GM21786 (cell line): ENCODE measurements at regions not wholly inside any gene's neighbourhood (a gene's known extent, or its start where the extent isn't known, plus 50 kb on each side); places are given as distances from the start of the nearest gene placed in this dataset.

Experiments used
- ATAC-seq: cut with Tn5 transposase; IDR thresholded peaks from one replicate; pipeline ENCODE4 v1.9.1; 2021; ENCODE audit not compliant: unreplicated experiment

DNA sequence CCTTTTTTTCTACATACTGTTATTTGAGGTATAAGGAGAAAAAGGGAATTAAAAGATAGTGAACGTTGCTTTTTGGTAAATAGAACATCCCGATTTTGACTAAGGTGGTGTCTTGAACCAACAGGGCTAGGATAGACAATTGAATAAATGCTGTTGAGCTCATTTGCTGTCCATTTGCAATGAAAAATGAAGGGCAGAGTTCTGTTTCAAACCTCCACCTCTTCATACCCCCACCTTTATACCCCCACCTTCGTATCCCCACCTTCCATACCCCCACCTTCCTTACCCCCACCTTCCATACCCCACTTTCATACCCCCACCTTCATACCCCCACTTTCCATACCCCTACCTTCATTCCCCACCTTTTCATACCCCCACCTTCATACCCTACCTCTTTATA is 93.4 kb upstream of the NAA20 start:
- no peak for ATAC-seq

DNA sequence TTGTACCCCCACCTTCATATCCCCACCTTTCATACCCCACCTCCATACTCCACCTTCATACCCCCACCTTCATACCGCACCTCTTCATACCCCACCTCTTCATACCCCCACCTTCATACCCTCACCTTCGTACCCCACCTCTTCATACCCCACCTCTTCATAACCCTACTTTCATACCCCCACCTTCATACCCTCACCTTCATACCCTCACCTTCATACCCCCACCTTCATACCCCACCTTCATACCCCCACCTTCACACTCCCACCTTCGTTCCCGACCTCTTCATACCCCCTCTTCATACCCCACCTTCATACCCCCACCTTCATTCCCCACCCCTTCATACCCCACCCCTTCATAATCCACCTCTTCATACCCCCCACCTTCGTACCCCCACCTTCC is 92.9 kb upstream of the NAA20 start:
- ATAC-seq: no peak

DNA sequence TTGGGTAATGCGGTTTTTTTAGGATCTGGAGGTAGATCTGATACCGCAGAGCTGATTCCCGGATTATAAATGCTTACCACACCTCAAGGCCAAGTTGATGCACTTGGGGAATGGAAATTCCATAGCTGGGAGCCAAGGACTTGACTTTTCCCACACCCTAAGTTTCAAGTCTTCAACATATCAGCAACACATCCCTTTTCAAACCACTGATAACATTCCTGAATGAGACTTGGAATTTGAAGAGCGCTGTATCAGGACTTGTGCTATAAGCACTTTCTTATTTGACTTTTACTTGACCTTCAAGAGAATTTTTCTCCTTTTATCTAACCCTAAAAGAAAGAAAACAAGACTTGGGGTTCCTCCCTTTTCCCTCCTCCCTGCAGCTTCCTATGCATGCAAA is 90.6 kb upstream of the NAA20 start:
- ATAC-seq: no peak

DNA sequence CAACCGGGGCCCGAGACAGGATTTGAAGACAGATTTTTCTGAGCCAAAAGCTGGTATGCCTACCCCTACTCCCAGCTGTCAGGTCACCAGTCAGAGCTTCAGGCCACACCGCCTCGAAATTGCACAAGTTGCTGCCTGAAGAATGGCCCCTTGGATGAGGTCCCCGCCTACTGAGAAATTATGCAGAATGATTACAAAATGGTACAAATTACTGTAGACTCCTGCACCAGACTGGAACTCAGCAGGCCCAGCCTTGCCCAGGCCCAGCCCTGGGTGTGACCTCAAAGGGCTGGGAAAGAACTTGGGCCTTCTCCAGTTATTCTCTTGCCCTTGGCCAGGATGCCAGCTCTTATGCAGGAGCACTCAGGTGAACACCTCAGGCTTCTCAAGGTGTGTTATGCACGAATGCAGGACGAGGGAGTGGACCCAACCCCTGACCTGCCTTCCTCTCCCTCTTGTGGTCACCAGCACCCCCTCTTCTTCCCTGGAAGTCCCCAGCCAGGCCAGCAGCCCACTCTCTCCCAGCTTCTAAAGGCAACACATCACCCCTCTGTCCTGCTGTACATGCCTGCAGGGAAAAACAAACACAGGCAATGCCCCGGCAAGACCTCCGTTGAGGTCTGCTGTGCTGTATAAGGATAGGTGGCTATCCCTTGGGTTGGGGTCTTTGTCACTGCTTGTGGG is 88.7 kb upstream of the NAA20 start:
- ATAC-seq: no peak

DNA sequence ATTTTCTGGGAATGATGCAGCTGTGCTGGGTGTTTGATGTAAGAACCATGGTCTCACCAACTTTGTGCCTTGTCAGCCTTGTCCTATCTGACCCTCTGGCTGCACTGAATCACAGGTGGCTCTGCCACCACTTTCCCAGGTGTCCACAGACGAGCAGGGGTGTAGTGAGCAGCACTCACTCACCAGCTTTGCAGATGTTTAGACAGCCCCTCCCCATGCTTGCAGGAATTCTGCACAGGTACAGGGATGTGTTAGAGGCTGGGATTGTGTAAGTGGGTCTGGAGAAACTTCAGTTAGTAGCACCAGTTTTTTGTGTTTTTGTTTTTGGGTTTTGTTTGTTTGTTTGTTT is 88.2 kb upstream of the NAA20 start:
- ATAC-seq: no peak

DNA sequence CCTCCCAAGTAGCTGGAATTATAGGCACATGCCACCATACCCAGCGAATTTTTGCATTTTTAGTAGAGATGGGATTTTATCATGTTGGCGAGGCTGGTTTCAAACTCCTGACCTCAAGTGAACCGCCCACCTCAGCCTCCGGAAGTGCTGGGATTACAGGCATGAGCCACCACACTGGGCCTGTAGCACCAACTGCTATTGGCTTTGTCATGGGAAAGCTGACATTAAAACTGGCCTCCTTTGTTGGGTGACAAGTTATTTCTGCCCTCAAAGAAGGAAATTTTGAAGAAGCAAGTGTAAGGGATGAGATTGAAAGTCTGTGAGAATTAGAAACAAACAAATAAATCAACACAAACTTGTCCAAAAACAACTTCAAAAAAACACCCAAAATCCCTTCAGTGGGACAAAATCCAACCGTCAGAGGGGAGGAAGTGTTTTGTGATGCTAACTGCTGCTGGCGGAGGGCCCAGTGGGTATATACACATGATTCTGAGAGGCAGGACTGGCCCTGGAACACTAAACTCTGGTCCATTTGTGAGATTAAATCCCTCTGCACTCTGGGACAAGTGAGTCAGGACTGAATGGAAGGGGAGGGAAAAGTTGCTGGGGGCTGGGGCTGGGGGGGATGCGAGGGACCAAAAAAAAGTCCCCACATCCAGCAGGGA is 87.5 kb upstream of the NAA20 start:
- ATAC-seq: no peak

DNA sequence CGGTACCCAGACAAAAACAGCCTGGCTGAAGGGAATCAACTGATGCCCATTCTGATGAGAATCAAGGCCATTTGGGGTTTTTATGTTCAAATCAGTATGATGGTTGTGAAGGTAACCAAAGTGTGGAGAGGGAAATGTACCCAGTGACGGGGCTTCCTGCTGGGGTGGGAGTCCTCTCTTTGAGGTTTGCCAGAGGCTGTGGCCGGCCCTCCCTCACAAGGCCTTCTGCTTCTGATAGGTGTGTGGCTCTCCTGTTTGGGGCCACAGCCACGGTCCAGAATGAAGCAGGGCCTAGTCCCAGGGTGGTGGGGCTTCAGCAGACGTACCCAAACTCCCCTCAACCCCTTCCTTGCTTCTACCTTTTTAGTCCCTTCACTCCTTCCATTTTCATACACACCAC is 86.7 kb upstream of the NAA20 start:
- ATAC-seq: no peak

DNA sequence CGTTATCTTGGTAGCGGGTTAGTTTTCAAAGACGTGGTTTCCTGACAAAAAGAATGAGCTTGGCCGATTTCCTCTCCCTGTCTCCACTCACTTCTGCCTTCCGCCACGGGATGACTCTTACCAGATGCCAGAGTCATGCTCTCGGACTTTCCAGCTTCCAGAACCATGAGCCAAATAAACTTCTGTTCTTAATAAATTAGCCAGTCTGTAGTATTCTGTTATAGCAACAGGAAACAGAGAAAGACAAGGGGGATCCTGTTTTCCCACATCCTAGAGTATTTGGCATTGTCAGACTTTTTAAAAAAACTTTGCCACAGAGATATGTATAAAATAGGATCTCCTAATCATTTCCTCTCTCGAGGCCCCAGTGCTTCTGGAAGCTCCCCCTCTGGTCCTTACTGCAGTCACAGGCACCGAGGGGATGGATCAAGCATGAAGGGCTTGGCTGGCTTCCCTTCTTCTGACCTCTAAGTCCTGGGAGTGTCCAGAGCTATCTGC is 84.9 kb upstream of the NAA20 start:
- no peak for ATAC-seq

DNA sequence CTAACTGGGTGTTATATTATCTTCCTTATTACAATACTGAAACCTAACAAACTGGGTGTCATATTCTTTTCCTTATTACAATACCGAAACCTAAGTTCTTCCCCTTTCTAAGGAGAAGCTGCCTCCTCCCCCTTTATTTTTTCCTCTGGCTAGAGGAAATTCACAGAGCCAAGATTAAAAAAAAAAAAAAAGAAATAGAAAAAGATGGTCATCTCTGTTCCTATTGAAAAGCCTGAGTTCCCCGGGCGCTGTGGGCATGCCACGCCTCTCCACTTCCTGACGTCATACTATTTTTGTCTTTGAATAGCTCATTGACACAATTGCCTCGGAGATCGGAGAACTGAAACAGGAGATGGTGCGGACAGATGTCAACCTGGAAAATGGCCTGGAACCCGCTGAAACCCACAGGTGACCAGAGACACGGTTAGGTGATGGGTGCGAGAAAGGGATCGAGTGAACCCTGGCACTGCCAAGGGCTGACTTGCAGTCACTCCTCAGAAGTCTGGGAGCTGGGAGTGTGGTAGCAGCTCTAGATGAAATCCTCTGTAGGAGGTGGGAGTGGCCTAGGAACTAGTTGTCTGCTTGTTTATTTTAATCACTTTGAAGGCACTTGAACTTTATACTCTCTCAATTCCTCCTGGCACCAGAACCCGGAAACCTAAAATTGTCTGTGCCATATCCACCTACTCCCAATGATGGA is 82.2 kb upstream of the NAA20 start:
- no peak for ATAC-seq

DNA sequence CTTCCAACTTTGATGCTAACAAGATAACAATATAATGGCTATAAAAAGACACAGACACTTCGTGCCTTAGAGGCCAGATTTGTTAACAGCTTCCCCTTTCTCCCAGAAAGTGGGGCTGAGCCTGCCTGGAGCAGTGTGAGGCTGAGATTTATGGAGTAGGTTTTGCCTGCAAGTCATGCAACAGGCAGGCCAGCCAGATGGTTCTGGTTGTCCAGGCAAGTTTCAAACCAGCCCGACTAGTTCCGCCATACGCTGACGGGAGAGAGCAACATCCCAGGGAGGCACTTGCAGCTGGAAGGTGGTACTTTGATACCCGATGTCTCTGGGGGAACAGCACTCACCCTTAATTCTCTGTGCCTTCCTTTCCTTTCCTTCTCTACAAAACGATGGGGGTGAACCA is 81.3 kb upstream of the NAA20 start:
- ATAC-seq: no peak

DNA sequence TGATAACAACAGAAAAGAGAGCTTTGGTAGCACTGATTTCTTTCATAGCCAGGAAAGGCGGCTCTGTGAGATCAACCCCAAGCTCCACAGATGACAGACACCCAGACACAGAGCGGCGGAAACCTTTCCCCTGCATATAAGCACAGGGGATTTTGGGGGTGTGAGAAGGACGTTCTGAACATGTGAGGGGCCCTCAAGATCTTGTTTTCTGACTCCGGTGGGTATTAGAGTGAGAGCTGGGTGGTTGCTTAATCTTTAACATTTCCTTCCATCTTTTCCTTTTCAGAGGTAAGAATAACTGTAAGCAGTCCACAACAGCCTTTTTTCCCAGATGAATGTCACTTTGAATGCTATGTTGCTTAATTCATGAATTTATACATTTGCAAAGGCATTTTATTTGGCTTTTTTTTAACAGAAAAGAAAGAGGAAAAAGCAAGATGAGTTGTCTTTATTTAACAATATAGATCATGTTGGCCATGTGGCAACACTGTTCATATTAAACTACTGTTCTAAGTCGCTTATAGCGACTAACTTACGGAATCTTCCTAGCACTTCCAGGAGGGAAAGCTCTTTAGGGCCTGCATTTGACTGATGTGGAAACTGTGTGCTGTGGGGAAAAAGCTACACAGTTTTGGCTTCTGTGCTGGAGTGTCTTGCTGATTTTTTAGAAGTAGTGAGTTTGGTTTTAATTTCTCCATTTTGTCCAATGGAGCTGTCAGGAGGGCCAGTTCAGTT is 80.5 kb upstream of the NAA20 start:
- ATAC-seq: no peak

DNA sequence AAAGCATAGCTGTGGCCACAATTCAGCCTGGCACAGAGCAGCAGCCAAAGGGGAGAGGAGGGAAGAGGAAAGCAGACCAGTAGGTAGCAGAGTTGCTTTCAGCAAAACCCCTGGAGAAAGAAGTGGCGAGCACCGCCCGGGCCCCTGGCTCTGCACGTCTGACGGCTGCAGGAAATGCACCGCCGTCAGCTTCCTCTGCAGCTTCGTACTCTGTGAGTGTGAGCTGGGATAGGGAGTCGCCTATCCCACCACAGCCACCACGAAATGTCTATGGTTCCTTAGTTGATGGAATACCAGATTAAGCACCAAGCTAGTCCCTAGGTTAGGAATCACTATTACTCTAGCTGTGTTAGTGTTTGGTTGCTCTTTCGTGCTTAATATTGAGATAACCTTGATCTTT is 79.9 kb upstream of the NAA20 start:
- peak; percentile 21 for ATAC-seq

DNA sequence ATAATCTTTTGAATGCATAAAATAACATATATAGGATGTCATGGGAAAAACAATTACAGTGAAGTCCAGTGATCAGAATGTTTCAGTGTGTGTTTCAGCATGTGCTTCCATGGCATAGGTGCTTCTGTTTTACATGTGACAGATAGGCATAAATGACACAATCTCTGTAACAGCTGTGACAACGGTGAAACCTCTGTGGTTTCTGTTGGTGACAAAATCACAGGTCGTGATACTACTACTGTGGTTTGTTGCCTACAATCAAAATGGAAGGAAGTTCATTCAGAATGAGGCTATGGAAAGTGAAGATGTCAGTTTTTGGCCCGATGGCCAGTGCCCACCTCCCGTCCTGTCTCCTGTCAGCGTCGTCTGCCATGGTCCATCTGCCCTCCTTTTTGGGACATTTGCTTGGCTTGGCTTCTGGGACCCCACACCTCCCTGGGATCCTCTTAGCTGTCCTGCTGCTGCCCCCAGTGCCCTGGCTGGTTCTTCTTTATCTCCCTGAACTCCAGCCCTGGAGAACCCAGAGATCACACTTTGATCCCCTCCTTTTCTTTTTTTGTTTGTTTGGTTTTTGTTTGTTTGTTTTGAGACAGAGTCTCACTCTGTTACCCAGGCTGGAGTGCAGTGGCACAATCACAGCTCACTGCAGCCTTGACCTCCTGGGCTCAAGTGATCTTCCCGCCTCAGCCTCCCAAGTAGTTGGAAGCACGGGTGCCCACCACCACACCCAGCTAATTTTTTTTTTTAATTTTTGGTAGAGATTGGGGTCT is 79.3 kb upstream of the NAA20 start:
- ATAC-seq: peak; percentile 57

DNA sequence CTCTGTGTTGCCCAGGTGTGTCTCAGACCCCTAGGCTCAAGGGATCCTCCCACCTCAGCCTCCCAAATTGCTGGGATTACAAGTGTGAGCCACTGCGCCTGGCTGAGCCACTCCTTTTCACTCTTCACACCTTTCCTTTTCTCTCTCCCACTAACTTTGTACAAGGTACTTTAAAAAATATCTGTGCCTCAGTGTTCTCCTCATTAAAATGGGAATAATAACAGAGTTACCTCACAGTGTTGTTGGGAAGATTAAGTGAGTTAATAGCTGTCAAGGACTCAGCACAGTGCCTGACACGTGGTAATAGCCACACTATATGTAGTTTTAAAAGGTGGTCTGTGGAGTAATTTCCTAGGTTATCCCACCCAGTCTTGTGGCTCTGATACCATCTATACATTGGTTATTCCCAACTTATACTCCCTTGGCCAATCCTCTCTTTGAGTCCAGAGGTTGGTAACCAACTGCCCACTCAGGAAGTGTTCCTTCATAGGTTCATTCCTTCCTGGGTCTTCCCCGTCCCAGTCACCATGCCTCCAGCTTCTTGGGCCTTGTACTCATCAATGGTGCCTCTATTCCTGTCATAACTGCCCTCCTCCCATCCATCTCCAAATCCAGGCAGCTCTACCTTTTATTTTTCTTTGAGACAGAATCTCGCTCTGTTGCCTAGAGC is 78.6 kb upstream of the NAA20 start:
- ATAC-seq: no peak

DNA sequence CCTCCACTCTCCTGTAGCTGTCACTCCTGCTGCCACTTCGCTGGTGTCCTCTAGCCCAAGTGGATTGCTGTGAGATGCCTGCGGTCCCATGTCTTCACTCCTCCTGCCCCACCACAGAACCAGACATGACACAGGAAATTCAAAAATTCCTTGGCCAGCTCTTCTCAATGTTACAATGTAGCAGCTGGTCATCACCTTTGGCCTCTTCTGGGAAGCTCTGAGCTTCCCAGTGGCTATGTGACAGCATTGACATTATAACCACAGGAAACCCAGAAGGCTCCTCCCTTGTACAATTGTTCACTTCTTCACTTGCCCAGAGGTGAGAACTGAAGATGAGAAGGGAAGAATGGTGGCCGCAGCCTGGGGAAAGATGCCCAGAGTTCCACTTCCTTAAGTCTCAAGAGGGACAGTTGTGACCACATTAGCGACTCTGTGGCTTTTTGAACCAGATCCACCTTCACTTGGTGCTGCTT is 76.1 kb upstream of the NAA20 start:
- ATAC-seq: no peak

DNA sequence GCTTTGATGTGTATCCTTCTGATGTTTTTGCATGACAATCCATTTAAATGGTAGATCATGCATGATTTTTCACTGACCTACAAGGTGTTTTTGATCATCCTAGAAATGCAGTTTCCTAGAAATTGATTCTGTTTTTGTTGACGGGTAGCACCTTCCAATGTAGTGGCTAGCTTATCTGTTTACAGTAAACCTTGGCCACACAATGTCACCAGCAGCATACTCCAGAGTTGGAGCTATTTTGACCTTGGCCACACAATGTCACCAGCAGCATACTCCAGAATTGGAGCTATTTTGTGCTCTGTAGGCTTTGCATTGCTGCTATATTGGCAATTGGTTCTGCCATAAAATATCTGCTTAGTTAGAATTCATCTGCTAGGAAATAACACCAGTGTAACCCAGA is 74.6 kb upstream of the NAA20 start:
- no peak for ATAC-seq

DNA sequence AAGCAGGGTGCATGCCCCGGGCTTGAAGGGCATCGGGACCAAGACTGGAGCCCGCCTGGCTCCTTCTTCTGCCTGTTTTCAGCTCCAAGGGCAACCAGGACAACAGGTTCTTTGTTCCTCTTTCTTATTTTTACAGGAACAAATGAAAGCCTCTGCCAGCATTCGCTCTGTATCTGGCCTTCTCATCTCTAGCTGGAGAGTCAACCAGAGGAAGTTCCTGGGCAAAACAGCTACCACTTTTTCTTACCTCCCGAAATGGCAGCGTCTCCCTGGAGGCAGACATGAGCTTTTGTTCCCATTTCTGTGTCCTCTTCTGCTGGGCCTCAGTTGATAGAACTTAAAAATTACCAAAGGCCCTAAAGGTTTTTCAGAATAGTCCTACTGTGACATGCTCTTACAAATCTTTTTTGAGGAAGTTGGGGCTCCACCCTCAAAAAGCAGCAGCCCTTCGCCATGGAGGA is 74.1 kb upstream of the NAA20 start:
- no peak for ATAC-seq

DNA sequence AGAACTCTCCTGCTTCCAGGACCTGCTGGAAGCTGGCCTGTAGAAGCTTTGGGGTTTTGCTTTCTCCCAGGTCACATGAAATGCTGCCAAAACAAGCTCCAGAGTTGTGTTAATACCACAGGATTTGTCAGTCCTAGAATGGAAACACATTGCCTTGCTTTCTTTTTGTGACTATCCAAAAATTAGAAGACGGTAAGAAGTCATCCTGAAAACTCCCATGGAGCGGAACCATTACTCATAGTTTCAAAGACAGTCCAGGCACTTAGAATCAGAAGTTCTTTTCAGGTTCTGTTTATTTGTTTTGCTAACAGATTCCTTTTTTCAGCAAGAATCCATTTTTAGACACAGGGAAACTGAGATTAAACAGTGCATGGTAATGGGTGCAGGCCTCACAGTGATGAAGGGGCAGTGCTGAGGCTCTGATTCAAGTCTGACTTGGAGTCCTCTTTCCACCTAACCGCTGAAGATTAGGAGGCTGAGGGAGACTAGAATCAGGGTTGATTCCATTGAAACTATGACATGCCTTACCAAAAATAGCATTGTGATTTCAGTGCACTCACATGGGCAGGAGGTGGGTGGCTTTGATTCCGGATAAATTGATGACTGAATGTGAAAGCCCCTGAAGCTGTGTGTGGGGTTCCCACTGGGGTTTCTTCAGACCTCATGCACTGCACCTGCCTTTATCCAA is 72.2 kb upstream of the NAA20 start:
- peak; percentile 66 for ATAC-seq
